ENCODE measurements at regions not wholly inside any gene's neighbourhood (a gene's known extent, or its start where the extent isn't known, plus 50 kb on each side); places are given as distances from the start of the nearest gene placed in this dataset.

DNA sequence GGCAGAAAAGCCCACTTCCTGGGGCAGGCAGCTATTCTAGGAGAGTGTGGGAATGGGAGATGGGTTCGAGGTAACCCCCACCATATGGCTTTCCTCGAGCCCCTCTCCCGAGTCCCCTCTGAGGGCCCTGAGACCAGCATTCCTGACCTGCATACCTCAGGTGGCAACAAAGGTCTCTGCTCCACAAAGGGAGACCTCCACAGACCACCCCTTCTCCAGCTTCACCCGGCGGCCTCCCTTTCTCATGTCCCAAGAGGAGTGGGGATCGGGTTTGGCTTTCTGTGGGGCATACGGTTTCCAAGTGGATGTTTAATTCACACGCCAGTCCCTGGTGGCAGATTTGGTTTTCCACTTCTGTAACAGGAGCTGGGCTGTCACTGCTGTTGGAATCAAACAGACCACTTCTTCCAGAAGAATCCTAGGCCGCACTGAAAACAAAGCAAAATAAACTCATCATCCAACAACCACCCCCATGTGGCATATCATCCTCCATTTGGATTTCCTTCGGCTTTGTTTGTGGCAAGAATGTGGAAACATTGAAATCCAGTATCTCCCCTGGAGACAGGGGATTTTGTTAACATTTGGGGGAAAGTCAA, 83.2 kb downstream of the DLL1 start:
- POLR2A ChIA-PET, result no interaction called here
- DNase-seq, result no peak
- 95% methylated on average over 8 of the region's 10 CpGs for WGBS (ENCODE audit: insufficient coverage)
- H3K27ac ChIP-seq (ENCODE audit: insufficient read depth in 1 of 2, low read depth in 1 of 2, low read length in 2 of 2, poor library complexity in 1 of 2, severe bottlenecking in 2 of 2), result no peak overlapping the region
- H3K36me3 ChIP-seq (ENCODE audit: control insufficient read depth in 4 of 4, insufficient read depth in 4 of 4, low read length in 3 of 4), result no peaks in the 10 kb centered on the region
- peaks cover 0 to 3% (median 0%) of the 10 kb centered on the region in 5 experiments for H3K9me3 ChIP-seq (ENCODE audit: control extremely low read depth in 1 of 5, control insufficient read depth in 4 of 5, insufficient read depth in 2 of 5, low read depth in 1 of 5, low read length in 4 of 5)
- no peak overlapping the region for H3K4me3 ChIP-seq (ENCODE audit: control insufficient read depth in 1 of 7, extremely low read depth in 1 of 7, insufficient read depth in 4 of 7, low read depth in 2 of 7, low read length in 6 of 7)
- H3K27me3 ChIP-seq (replicated peaks in 2 of 5; ENCODE audit: control insufficient read depth in 4 of 5, insufficient read depth in 5 of 5, low read length in 4 of 5), result peaks cover 0 to 23% (median 3%) of the 10 kb centered on the region in 5 experiments
- no peaks in the 10 kb centered on the region for H3K4me1 ChIP-seq (ENCODE audit: control extremely low read depth in 1 of 4, control insufficient read depth in 4 of 4, insufficient read depth in 4 of 4, low read length in 3 of 4)
- CTCF ChIA-PET, result interaction anchor here (1.6 kb wide), 1 partner anchor 19 kb away, joined by 3 read pairs; no protein-coding TSS in a partner anchor

DNA sequence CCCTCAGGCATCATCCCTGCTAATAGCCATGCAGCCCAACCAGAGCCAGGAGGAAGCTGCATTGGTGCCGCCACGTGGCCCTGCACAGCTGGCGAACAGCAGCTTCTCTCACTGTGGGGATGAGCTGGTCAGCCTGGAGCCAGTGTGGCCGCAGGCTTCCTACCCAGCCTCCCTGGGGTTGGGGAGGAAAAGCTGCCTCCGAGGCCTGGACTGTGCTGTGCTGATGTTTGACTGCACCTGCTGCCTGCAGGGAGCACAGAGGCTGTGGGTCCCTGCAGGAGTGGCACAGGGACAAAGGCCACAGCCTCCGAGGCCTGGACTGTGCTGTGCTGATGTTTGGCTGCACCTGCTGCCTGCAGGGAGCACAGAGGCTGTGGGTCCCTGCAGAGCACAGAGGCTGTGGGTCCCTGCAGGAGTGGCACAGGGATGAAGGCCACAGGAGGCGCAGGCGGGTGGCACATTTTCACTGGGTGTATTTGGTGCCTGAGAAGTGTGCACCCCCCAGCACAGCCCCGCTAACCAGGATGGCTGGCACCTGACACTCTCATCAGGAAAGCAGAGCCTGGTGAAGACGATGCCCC, 83.9 kb downstream of the DLL1 start:
- no peak overlapping the region for H3K4me3 ChIP-seq (ENCODE audit: control insufficient read depth in 1 of 7, extremely low read depth in 1 of 7, insufficient read depth in 4 of 7, low read depth in 2 of 7, low read length in 6 of 7)
- 95% methylated on average over 4 of the region's 10 CpGs for WGBS (ENCODE audit: insufficient coverage)
- H3K27me3 ChIP-seq (replicated peaks in 2 of 5; ENCODE audit: control insufficient read depth in 4 of 5, insufficient read depth in 5 of 5, low read length in 4 of 5), result peaks cover 0 to 22% (median 3%) of the 10 kb centered on the region in 5 experiments
- DNase-seq, result no peak
- H3K36me3 ChIP-seq (ENCODE audit: control insufficient read depth in 4 of 4, insufficient read depth in 4 of 4, low read length in 3 of 4), result no peaks in the 10 kb centered on the region
- H3K4me1 ChIP-seq (ENCODE audit: control extremely low read depth in 1 of 4, control insufficient read depth in 4 of 4, insufficient read depth in 4 of 4, low read length in 3 of 4), result no peaks in the 10 kb centered on the region
- ChIA-PET POLR2A (no interaction called here), CTCF (no interaction called here)
- H3K27ac ChIP-seq (ENCODE audit: insufficient read depth in 1 of 2, low read depth in 1 of 2, low read length in 2 of 2, poor library complexity in 1 of 2, severe bottlenecking in 2 of 2), result no peak overlapping the region
- H3K9me3 ChIP-seq (ENCODE audit: control extremely low read depth in 1 of 5, control insufficient read depth in 4 of 5, insufficient read depth in 2 of 5, low read depth in 1 of 5, low read length in 4 of 5), result peaks cover 0 to 3% (median 0%) of the 10 kb centered on the region in 5 experiments

DNA sequence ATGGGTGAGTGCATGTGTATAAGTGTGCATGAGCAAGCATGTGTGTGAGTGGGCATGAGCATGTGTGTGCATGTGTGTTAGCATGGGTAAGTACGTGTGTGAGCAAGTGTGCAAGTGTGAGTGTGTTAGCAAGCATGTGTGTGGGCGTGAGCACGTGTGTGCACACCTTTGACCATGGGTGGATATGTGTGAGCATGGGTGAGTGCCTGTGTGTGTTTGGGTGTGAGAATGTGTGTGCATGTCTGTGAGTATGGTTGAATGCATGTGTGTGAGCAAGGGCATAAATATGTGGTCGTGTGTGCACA, 84.6 kb downstream of the DLL1 start:
- ChIA-PET POLR2A (no interaction called here), CTCF (no interaction called here)
- H3K4me3 ChIP-seq (ENCODE audit: control insufficient read depth in 1 of 7, extremely low read depth in 1 of 7, insufficient read depth in 4 of 7, low read depth in 2 of 7, low read length in 6 of 7), result no peak overlapping the region
- H3K9me3 ChIP-seq (ENCODE audit: control extremely low read depth in 1 of 5, control insufficient read depth in 4 of 5, insufficient read depth in 2 of 5, low read depth in 1 of 5, low read length in 4 of 5), result peaks cover 0 to 3% (median 0%) of the 10 kb centered on the region in 5 experiments
- DNase-seq, result no peak
- H3K4me1 ChIP-seq (ENCODE audit: control extremely low read depth in 1 of 4, control insufficient read depth in 4 of 4, insufficient read depth in 4 of 4, low read length in 3 of 4), result no peaks in the 10 kb centered on the region
- peaks cover 0 to 21% (median 3%) of the 10 kb centered on the region in 5 experiments for H3K27me3 ChIP-seq (replicated peaks in 2 of 5; ENCODE audit: control insufficient read depth in 4 of 5, insufficient read depth in 5 of 5, low read length in 4 of 5)
- 100% methylated on average over 2 of the region's 4 CpGs for WGBS (ENCODE audit: insufficient coverage)
- no peaks in the 10 kb centered on the region for H3K36me3 ChIP-seq (ENCODE audit: control insufficient read depth in 4 of 4, insufficient read depth in 4 of 4, low read length in 3 of 4)
- H3K27ac ChIP-seq (ENCODE audit: insufficient read depth in 1 of 2, low read depth in 1 of 2, low read length in 2 of 2, poor library complexity in 1 of 2, severe bottlenecking in 2 of 2), result no peak overlapping the region

DNA sequence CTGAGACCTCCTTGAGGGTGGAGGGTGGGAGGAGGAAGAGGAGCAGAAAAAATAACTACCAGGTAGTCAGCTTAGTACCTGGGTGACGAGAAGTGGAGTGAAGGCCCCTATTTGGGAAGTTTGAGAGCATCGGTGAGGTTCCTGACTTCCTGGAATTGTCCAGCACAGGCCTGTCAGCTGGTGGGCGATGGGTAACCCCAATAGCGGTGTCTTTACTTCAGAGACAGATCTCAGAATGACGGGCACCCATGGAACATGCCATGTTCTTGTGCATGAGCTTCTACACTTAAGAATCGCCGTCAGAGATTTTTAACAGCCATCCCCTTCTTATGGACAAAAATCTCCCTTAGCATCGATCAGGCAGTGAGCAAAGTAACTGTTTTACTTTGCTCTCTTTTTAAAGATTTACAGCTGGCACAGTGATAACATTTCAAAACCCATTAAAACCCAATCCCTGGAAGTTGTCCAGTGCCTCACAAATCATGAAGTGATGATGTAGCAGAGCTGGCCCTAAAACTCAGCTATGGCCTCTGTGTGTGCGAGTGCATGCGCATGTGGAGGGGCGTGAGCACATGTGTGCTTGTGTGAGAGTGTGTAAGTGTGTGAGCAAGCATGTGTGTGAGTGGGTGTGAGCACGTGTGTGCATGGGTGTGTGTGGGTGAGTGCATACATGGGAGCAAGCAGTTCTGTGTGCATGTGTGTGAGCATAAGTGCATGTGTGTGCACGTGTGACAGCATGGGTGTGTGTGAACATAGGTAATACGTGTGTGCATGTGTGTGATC, 85.2 kb downstream of the DLL1 start:
- H3K9me3 ChIP-seq (ENCODE audit: control extremely low read depth in 1 of 5, control insufficient read depth in 4 of 5, insufficient read depth in 2 of 5, low read depth in 1 of 5, low read length in 4 of 5), result peaks cover 0 to 3% (median 0%) of the 10 kb centered on the region in 5 experiments
- CTCF ChIA-PET, result no interaction called here
- POLR2A ChIA-PET, result no interaction called here
- no peak overlapping the region for H3K4me3 ChIP-seq (ENCODE audit: control insufficient read depth in 1 of 7, extremely low read depth in 1 of 7, insufficient read depth in 4 of 7, low read depth in 2 of 7, low read length in 6 of 7)
- no peak for DNase-seq
- no peak overlapping the region for H3K27ac ChIP-seq (ENCODE audit: insufficient read depth in 1 of 2, low read depth in 1 of 2, low read length in 2 of 2, poor library complexity in 1 of 2, severe bottlenecking in 2 of 2)
- 88% methylated on average over 12 of the region's 14 CpGs for WGBS (ENCODE audit: insufficient coverage)
- no peaks in the 10 kb centered on the region for H3K4me1 ChIP-seq (ENCODE audit: control extremely low read depth in 1 of 4, control insufficient read depth in 4 of 4, insufficient read depth in 4 of 4, low read length in 3 of 4)
- peaks cover 0 to 18% (median under 1%) of the 10 kb centered on the region in 5 experiments for H3K27me3 ChIP-seq (replicated peaks in 2 of 5; ENCODE audit: control insufficient read depth in 4 of 5, insufficient read depth in 5 of 5, low read length in 4 of 5)
- no peaks in the 10 kb centered on the region for H3K36me3 ChIP-seq (ENCODE audit: control insufficient read depth in 4 of 4, insufficient read depth in 4 of 4, low read length in 3 of 4)

DNA sequence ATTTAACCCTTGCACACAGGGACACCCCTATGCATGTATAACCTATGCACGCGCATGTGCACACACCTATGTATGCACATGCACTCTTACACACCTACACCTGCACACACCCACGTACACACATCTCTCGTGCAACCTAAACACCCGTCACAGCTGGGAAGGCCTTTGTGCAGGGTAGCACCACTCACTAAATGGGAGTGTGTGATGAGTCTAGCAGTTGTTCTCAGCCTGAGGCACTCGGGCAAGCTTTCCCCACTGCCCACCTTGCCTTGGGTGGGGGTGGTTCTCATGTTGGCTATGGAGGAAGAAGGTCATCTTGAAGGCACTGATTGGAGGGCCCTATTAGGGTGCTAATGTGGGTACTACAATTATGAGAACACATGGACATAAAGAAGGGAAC, 85.8 kb downstream of the DLL1 start:
- CTCF ChIA-PET, result no interaction called here
- 61% methylated on average over 3 of the region's 6 CpGs for WGBS (ENCODE audit: insufficient coverage)
- Histone ChIP-seq H3K4me3 (ENCODE audit: control insufficient read depth in 1 of 7, extremely low read depth in 1 of 7, insufficient read depth in 4 of 7, low read depth in 2 of 7, low read length in 6 of 7) (no peak overlapping the region), H3K36me3 (ENCODE audit: control insufficient read depth in 4 of 4, insufficient read depth in 4 of 4, low read length in 3 of 4) (no peaks in the 10 kb centered on the region), H3K27ac (ENCODE audit: insufficient read depth in 1 of 2, low read depth in 1 of 2, low read length in 2 of 2, poor library complexity in 1 of 2, severe bottlenecking in 2 of 2) (no peak overlapping the region), H3K9me3 (ENCODE audit: control extremely low read depth in 1 of 5, control insufficient read depth in 4 of 5, insufficient read depth in 2 of 5, low read depth in 1 of 5, low read length in 4 of 5) (peaks cover 0 to 3% (median 0%) of the 10 kb centered on the region in 5 experiments), H3K4me1 (ENCODE audit: control extremely low read depth in 1 of 4, control insufficient read depth in 4 of 4, insufficient read depth in 4 of 4, low read length in 3 of 4) (no peaks in the 10 kb centered on the region), H3K27me3 (replicated peaks in 2 of 5; ENCODE audit: control insufficient read depth in 4 of 5, insufficient read depth in 5 of 5, low read length in 4 of 5) (peaks cover 0 to 13% (median 2%) of the 10 kb centered on the region in 5 experiments)
- POLR2A ChIA-PET, result no interaction called here
- no peak for DNase-seq

DNA sequence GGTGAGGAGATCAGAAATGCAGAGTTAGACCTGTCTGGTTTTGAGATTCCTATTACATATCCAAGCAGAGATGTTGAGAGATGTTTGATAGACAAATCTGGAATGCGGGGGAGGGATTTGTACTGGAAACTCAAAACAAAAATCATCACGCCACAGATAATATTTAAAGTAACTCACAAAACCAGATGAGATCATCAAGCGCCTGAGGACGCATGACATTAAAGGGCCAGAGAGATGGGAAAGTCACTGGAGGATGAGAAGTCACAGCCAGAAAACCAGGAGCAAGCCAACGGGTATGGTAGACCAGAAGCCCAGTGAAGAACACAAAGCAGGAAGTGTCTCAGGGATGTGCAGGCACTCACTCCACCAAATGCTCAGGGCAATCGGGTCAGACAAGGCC, 87.7 kb downstream of the DLL1 start:
- H3K27ac ChIP-seq (ENCODE audit: insufficient read depth in 1 of 2, low read depth in 1 of 2, low read length in 2 of 2, poor library complexity in 1 of 2, severe bottlenecking in 2 of 2), result no peak overlapping the region
- ChIA-PET POLR2A (no interaction called here), CTCF (no interaction called here)
- H3K4me3 ChIP-seq (ENCODE audit: control insufficient read depth in 1 of 7, extremely low read depth in 1 of 7, insufficient read depth in 4 of 7, low read depth in 2 of 7, low read length in 6 of 7), result no peak overlapping the region
- H3K4me1 ChIP-seq (ENCODE audit: control extremely low read depth in 1 of 4, control insufficient read depth in 4 of 4, insufficient read depth in 4 of 4, low read length in 3 of 4), result no peaks in the 10 kb centered on the region
- DNase-seq, result no peak
- 96% methylated on average over 4 of the region's 6 CpGs for WGBS (ENCODE audit: insufficient coverage)
- no peaks in the 10 kb centered on the region for H3K36me3 ChIP-seq (ENCODE audit: control insufficient read depth in 4 of 4, insufficient read depth in 4 of 4, low read length in 3 of 4)
- H3K27me3 ChIP-seq (replicated peaks in 2 of 5; ENCODE audit: control insufficient read depth in 4 of 5, insufficient read depth in 5 of 5, low read length in 4 of 5), result peaks cover 0 to 5% (median 2%) of the 10 kb centered on the region in 5 experiments
- peaks cover 0 to 3% (median 0%) of the 10 kb centered on the region in 5 experiments for H3K9me3 ChIP-seq (ENCODE audit: control extremely low read depth in 1 of 5, control insufficient read depth in 4 of 5, insufficient read depth in 2 of 5, low read depth in 1 of 5, low read length in 4 of 5)

DNA sequence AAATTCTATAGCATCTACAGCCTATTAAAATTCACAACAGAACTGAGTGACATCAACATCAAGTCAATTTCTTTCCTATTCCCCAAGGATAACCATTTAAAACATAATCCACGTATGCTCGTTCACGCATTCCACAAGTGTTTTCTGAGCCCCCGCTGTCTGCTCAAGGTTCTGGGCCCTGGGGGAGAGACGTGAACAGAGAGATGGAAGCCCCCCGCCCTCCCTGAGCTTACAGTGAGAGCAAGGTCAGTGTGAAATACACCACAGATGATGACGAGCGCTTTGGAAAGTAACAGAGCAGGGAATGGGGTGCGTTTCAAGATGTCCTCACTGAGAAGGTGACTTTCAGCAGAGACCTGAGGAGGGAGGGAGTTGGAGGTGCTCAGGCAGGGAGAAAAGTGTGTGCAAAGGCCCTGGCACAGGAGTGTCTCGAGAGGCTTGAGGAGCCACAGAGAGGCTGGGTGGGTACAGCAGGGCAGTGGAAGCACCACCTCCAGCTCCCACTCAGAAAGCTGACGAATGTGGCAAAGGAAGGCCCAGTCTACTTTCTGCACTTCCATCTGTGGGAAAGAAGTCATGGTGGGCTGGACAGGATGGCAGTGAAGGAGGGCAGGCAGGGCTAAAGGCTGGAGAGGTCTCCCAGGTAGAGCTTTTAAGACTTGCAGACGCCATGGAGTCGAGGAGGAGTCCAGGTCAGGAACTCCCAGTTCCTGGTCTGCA, 88.3 kb downstream of the DLL1 start:
- Histone ChIP-seq H3K9me3 (ENCODE audit: control extremely low read depth in 1 of 5, control insufficient read depth in 4 of 5, insufficient read depth in 2 of 5, low read depth in 1 of 5, low read length in 4 of 5) (peaks cover 0 to 3% (median 0%) of the 10 kb centered on the region in 5 experiments), H3K27me3 (replicated peaks in 2 of 5; ENCODE audit: control insufficient read depth in 4 of 5, insufficient read depth in 5 of 5, low read length in 4 of 5) (peaks cover 0 to 5% (median 2%) of the 10 kb centered on the region in 5 experiments), H3K4me3 (ENCODE audit: control insufficient read depth in 1 of 7, extremely low read depth in 1 of 7, insufficient read depth in 4 of 7, low read depth in 2 of 7, low read length in 6 of 7) (no peak overlapping the region), H3K27ac (ENCODE audit: insufficient read depth in 1 of 2, low read depth in 1 of 2, low read length in 2 of 2, poor library complexity in 1 of 2, severe bottlenecking in 2 of 2) (no peak overlapping the region), H3K4me1 (ENCODE audit: control extremely low read depth in 1 of 4, control insufficient read depth in 4 of 4, insufficient read depth in 4 of 4, low read length in 3 of 4) (no peaks in the 10 kb centered on the region), H3K36me3 (ENCODE audit: control insufficient read depth in 4 of 4, insufficient read depth in 4 of 4, low read length in 3 of 4) (no peaks in the 10 kb centered on the region)
- DNase-seq, result no peak
- WGBS (ENCODE audit: insufficient coverage), result 96% methylated on average over 13 of the region's 13 CpGs
- CTCF ChIA-PET, result no interaction called here
- POLR2A ChIA-PET, result no interaction called here
